ENCODE measurements at regions not wholly inside any gene's neighbourhood (a gene's known extent, or its start where the extent isn't known, plus 50 kb on each side); places are given as distances from the start of the nearest gene placed in this dataset.

DNA sequence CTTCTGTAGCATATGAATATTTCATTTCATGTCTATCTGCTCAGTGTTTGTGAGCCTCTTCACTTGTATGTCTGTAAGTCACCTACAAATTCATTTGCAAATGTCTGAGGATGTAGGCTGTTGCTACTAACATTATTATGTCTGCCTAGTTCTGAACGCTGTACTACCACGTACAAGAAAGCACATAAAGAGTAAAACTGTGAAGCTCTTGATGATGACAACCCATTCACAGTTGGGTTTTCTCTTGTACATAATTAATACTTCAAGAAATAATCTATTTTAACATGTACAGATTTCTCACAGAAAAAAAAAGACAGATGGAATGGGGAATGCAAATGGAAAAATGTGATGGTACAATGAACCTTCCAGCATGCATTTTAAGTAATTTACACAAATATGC lies 64.3 kb upstream of the CPNE8 start:
- no peak for DNase-seq (ENCODE audit: low spot score)

GRCh38 chr12:38961683-38962082 lies 56.3 kb upstream of the CPNE8 start:
- DNase-seq (ENCODE audit: low spot score): no peak

DNA sequence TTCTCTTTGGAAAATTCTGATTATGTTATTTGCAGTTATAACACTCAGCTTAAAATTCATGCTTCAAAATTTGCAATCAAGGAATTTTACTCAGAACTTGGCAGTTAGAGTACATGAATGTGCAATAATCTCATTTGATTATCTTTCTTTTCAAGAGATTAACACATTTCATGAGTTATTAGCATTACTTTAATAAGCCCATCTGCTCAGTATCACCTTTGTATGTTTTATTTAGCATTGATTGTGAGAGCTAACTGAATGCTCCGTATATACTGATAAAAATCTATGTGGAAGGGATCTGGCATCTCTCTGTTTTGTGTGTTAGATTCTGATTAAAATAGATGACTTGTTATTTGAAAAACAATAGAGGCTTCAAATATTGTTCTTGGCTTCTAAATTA lies 55.6 kb upstream of the CPNE8 start:
- DNase-seq (ENCODE audit: low spot score): no peak

DNA sequence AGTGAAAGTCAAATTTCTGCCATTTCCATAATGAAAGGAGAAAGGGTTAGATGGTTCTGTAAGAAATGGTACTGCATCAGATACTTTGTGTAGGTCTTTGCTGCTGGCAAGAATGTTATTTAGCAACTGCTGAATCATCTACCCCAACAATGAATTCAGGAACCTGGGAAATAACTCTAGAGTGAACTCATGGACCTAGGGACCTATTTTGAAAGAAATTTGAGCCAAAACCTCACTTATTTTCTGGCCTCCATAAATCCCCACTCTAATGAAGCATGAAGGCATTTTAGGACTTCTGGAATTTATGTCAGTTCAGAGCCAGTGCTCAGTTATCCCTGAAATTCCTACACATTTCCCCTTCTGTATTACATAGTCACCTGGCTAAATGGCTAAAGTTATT lies 50.9 kb upstream of the CPNE8 start:
- DNase-seq (ENCODE audit: low spot score): no peak
